Smooth muscle cell (in vitro differentiated cells): ENCODE measurements at regions not wholly inside any gene's neighbourhood (a gene's known extent, or its start where the extent isn't known, plus 50 kb on each side); places are given as distances from the start of the nearest gene placed in this dataset.
A peak's percentile ranks its signal among the peaks of the same experiment; 100 is the strongest.

Experiments used
- DNase-seq: peaks from one replicate; lab custom pipeline; 2025; ENCODE audit not compliant: unreplicated experiment; lab: John Stamatoyannopoulos, UW
- H2AFZ ChIP-seq: fragments of 200-600 bp; sonication (generic); 2 replicates; pipeline ENCODE4 v1.6.0; 2016; ENCODE audit warnings: antibody characterized with exemption, low read depth, mild to moderate bottlenecking
- H3F3A ChIP-seq: fragments of 200-600 bp; sonication (generic); 2 replicates; pipeline ENCODE4 v1.6.0; 2017; ENCODE audit warnings: antibody characterized with exemption, low read depth
- H3K27ac ChIP-seq: fragments of 200-600 bp; sonication (generic); 2 replicates; pipeline ENCODE4 v1.5.1; 2016; ENCODE audit warnings: low read depth, mild to moderate bottlenecking
- H3K27me3 ChIP-seq: fragments of 200-600 bp; sonication (generic); 2 replicates; pipeline ENCODE4 v1.6.1; 2016; ENCODE audit warnings: low read depth, mild to moderate bottlenecking
- H3K36me3 ChIP-seq: fragments of 200-600 bp; sonication (generic); 2 replicates; pipeline ENCODE4 v1.5.1; 2016; ENCODE audit warnings: low read depth
- H3K4me1 ChIP-seq: fragments of 200-600 bp; sonication (generic); 2 replicates; pipeline ENCODE4 v1.5.1; 2016; ENCODE audit warnings: low read depth
- H3K4me2 ChIP-seq: fragments of 200-600 bp; sonication (generic); 2 replicates; pipeline ENCODE4 v1.6.0; 2016; ENCODE audit warnings: mild to moderate bottlenecking
- H3K4me3 ChIP-seq: fragments of 200-600 bp; sonication (generic); 2 replicates; pipeline ENCODE4 v1.5.1; 2016; ENCODE audit warnings: mild to moderate bottlenecking
- H3K79me2 ChIP-seq: fragments of 200-600 bp; sonication (generic); 2 replicates; pipeline ENCODE4 v1.6.0; 2016; ENCODE audit warnings: low read depth, mild to moderate bottlenecking
- H3K9ac ChIP-seq: fragments of 200-600 bp; sonication (generic); 2 replicates; pipeline ENCODE4 v1.6.0; 2016; ENCODE audit warnings: low read depth
- H3K9me3 ChIP-seq: fragments of 200-600 bp; sonication (generic); replicated peaks from 2 replicates; pipeline ENCODE4 v1.5.1; 2016; ENCODE audit warnings: low read depth
- H4K20me1 ChIP-seq: fragments of 200-600 bp; sonication (generic); 2 replicates; pipeline ENCODE4 v1.6.0; 2016; ENCODE audit warnings: low read depth
- CTCF ChIP-seq: fragments of 200-600 bp; sonication (generic); IDR thresholded peaks from 2 replicates; pipeline ENCODE4 v1.5.1; 2017; ENCODE audit warnings: borderline replicate concordance, mild to moderate bottlenecking, antibody characterized with exemption; ENCODE audit not compliant: insufficient read depth, poor library complexity, severe bottlenecking
- WGBS: methylation state at CpG from one replicate; pipeline ENCODE4 v1.1.7; 2016; ENCODE audit warnings: low lambda C conversion rate; 5-methylcytosine and 5-hydroxymethylcytosine counted together

- H2AFZ ChIP-seq: no peak overlapping the region
Observed at GRCh38 chr5:167063788-167064187, 1227.7 kb upstream of the WWC1 start.

GRCh38 chr5:167064198-167064776 is 1227.2 kb upstream of the WWC1 start:
- no peak overlapping the region for H3K9ac ChIP-seq
- DNase-seq: no peak
- H3F3A ChIP-seq: no peaks in the 10 kb centered on the region
- no peaks in the 10 kb centered on the region for H3K9me3 ChIP-seq
- no peak overlapping the region for H2AFZ ChIP-seq
- H3K4me3 ChIP-seq: no peak overlapping the region
- H3K36me3 ChIP-seq: no peaks in the 10 kb centered on the region
- H3K27ac ChIP-seq: no peak overlapping the region
- 79% methylated on average over 13 of the region's 13 CpGs for WGBS
- no peaks in the 10 kb centered on the region for H3K79me2 ChIP-seq
- no peak for TF ChIP-seq CTCF
- peaks cover 6% of the 10 kb centered on the region for H3K27me3 ChIP-seq
- H4K20me1 ChIP-seq: no peaks in the 10 kb centered on the region
- no peak overlapping the region for H3K4me2 ChIP-seq
- H3K4me1 ChIP-seq: peaks cover 28% of the 10 kb centered on the region

More at GRCh38 chr5:167063788-167064187, 1227.7 kb upstream of the WWC1 start:
- no peak overlapping the region for H3K4me3 ChIP-seq
- TF ChIP-seq CTCF: no peak
- H3K4me2 ChIP-seq: no peak overlapping the region
- peaks cover 28% of the 10 kb centered on the region for H3K4me1 ChIP-seq
- H3K79me2 ChIP-seq: no peaks in the 10 kb centered on the region
- 78% methylated on average over 8 of the region's 8 CpGs for WGBS
- no peaks in the 10 kb centered on the region for H3F3A ChIP-seq
- no peak overlapping the region for H3K27ac ChIP-seq
- no peaks in the 10 kb centered on the region for H3K9me3 ChIP-seq
- no peak for DNase-seq
- no peak overlapping the region for H3K9ac ChIP-seq
- no peaks in the 10 kb centered on the region for H3K36me3 ChIP-seq
- H3K27me3 ChIP-seq: peaks cover 6% of the 10 kb centered on the region
- H4K20me1 ChIP-seq: no peaks in the 10 kb centered on the region

GRCh38 chr5:167065794-167066193 is 1225.7 kb upstream of the WWC1 start:
- TF ChIP-seq CTCF: no peak
- Histone ChIP-seq H3K4me3 (no peak overlapping the region), H3K36me3 (no peaks in the 10 kb centered on the region), H2AFZ (no peak overlapping the region), H3K9ac (no peak overlapping the region), H3F3A (no peaks in the 10 kb centered on the region), H3K4me1 (peaks cover 28% of the 10 kb centered on the region), H3K79me2 (no peaks in the 10 kb centered on the region), H4K20me1 (no peaks in the 10 kb centered on the region), H3K9me3 (no peaks in the 10 kb centered on the region), H3K4me2 (no peak overlapping the region), H3K27ac (no peak overlapping the region), H3K27me3 (peaks cover 6% of the 10 kb centered on the region)
- DNase-seq: no peak
- WGBS: 67% methylated on average over 3 of the region's 3 CpGs

DNA sequence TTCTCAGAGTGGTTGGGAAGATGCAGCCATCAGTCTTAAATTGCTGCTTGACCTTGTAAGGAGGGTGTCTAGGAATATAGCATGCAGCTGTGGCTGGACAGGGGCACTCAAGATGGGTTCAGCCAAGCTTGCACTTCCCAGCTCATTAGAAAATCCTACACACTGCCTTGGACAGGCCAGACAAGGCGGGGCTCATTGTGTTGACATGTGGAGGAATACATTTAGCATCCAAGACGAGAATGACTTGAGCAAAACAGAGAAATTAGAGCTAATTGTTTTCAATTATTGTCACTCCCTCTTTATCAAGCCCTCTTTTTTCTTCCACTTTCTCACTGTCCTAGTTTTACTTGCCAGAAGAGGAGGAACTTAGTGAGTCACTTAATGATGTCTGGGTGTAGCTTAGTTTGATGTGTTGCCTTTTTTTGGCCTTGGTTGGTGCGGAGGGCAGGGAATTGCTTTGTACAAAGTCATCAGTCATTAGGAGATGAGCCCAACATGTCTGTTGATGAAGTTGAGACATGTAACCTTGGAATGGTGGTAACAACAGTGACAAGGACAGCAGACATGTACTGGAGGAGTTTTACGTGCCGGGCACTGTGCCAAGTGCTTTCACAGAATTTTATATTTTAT is 1219.3 kb upstream of the WWC1 start:
- H4K20me1 ChIP-seq: no peaks in the 10 kb centered on the region
- no peaks in the 10 kb centered on the region for H3K9me3 ChIP-seq
- no peak overlapping the region for H2AFZ ChIP-seq
- no peak for DNase-seq
- no peak overlapping the region for H3K4me3 ChIP-seq
- WGBS: 76% methylated on average over 5 of the region's 5 CpGs
- no peak overlapping the region for H3K4me2 ChIP-seq
- no peak for TF ChIP-seq CTCF
- no peaks in the 10 kb centered on the region for H3K4me1 ChIP-seq
- H3K79me2 ChIP-seq: no peaks in the 10 kb centered on the region
- no peak overlapping the region for H3K9ac ChIP-seq
- H3K27me3 ChIP-seq: peaks cover 6% of the 10 kb centered on the region
- no peaks in the 10 kb centered on the region for H3F3A ChIP-seq
- peak overlapping the region; percentile 4 for H3K27ac ChIP-seq
- H3K36me3 ChIP-seq: no peaks in the 10 kb centered on the region
